WTC11 (cell line): ENCODE measurements at regions not wholly inside any gene's neighbourhood (a gene's known extent, or its start where the extent isn't known, plus 50 kb on each side); places are given as distances from the start of the nearest gene placed in this dataset.
"Not testable (repeated sequence)": the region's sequence is repeated elsewhere in the genome, so short reads cannot be mapped to it uniquely, and the experiment has no call there.

Experiments used
- ATAC-seq: fragments of 200-7000 bp; cut with Tn5 transposase; 2 replicates; pipeline ENCODE4 v1.10.0; 2021; ENCODE audit warnings: mild to moderate bottlenecking, moderate library complexity
- CTCF ChIA-PET: fragments of 300-600 bp; sonication (Branson Sonifier 250); formaldehyde crosslinking; loops from one replicate; lab custom pipeline; 2021; ENCODE audit warnings: antibody characterized with exemption; lab: Charles Lee
- POLR2A ChIA-PET: fragments of 350-600 bp; sonication (Branson Sonifier 250); formaldehyde crosslinking; loops from one replicate; lab custom pipeline; 2021; ENCODE audit warnings: antibody characterized with exemption; lab: Charles Lee
- DNase-seq: peaks from one replicate; pipeline ENCODE4 v3.0.0; 2021; ENCODE audit warnings: low spot score
- H3K27ac Mint-ChIP-seq: 2 replicates; pipeline ENCODE4 v1.8.0; 2021; ENCODE audit warnings: mixed read lengths
- H3K27me3 Mint-ChIP-seq: 2 replicates; pipeline ENCODE4 v1.8.0; 2021; ENCODE audit warnings: low read depth, mild to moderate bottlenecking, moderate library complexity, mixed read lengths
- H3K36me3 Mint-ChIP-seq: 2 replicates; pipeline ENCODE4 v1.8.0; 2021; ENCODE audit warnings: mixed read lengths
- H3K4me1 Mint-ChIP-seq: 2 replicates; pipeline ENCODE4 v1.8.0; 2022; ENCODE audit warnings: mixed read lengths
- H3K4me3 Mint-ChIP-seq: 2 replicates; pipeline ENCODE4 v1.8.0; 2021; ENCODE audit warnings: mild to moderate bottlenecking, moderate library complexity, mixed read lengths
- H3K9me3 Mint-ChIP-seq: 2 replicates; pipeline ENCODE4 v1.8.0; 2021; ENCODE audit warnings: mixed read lengths
- ATF1 ChIP-seq: sonication (generic); formaldehyde crosslinking; IDR thresholded peaks from 2 replicates; pipeline ENCODE4 v1.8.1; 2023; ENCODE audit warnings: mild to moderate bottlenecking, moderate library complexity, missing genetic modification reagents
- CREB1 ChIP-seq: sonication (generic); formaldehyde crosslinking; IDR thresholded peaks from 2 replicates; pipeline ENCODE4 v1.8.0; 2023; ENCODE audit warnings: mild to moderate bottlenecking, missing genetic modification reagents
- FOXK1 ChIP-seq: sonication (generic); formaldehyde crosslinking; IDR thresholded peaks from 2 replicates; pipeline ENCODE4 v1.8.0; 2022; ENCODE audit warnings: mild to moderate bottlenecking, moderate library complexity, missing genetic modification reagents
- HMGA2 ChIP-seq: fragments of 250-450 bp; sonication (Bioruptor Pico); IDR thresholded peaks from 2 replicates; pipeline ENCODE4 v1.4.0; 2021; ENCODE audit warnings: mild to moderate bottlenecking, moderate library complexity
- MXD4 ChIP-seq: fragments of 250-450 bp; sonication (Bioruptor Pico); IDR thresholded peaks from 2 replicates; pipeline ENCODE4 v1.8.0; 2021; ENCODE audit warnings: mild to moderate bottlenecking, moderate library complexity, borderline replicate concordance
- NR1H2 ChIP-seq: sonication (generic); formaldehyde crosslinking; IDR thresholded peaks from 2 replicates; pipeline ENCODE4 v1.9.0; 2021; ENCODE audit warnings: mild to moderate bottlenecking, moderate library complexity, missing genetic modification reagents
- NR3C1 ChIP-seq: sonication (generic); formaldehyde crosslinking; conservative IDR thresholded peaks from 2 replicates; pipeline ENCODE4 v1.8.1; 2023; ENCODE audit warnings: low read depth, mild to moderate bottlenecking, missing genetic modification reagents
- RELA ChIP-seq: sonication (generic); formaldehyde crosslinking; IDR thresholded peaks from 2 replicates; pipeline ENCODE4 v1.8.1; 2022; ENCODE audit warnings: missing genetic modification reagents, mild to moderate bottlenecking, borderline replicate concordance
- RORB ChIP-seq: fragments of 250-450 bp; sonication (Bioruptor Pico); IDR thresholded peaks from 2 replicates; pipeline ENCODE4 v1.9.0; 2021; ENCODE audit warnings: mild to moderate bottlenecking
- SMAD4 ChIP-seq: sonication (generic); formaldehyde crosslinking; IDR thresholded peaks from 2 replicates; pipeline ENCODE4 v1.8.0; 2022; ENCODE audit warnings: mild to moderate bottlenecking, missing genetic modification reagents
- ZNF317 ChIP-seq: sonication (generic); formaldehyde crosslinking; IDR thresholded peaks from 2 replicates; pipeline ENCODE4 v1.8.1; 2023; ENCODE audit warnings: low read depth, mild to moderate bottlenecking, moderate library complexity, missing genetic modification reagents, borderline replicate concordance
- ZNF423 ChIP-seq: fragments of 250-450 bp; sonication (Bioruptor Pico); IDR thresholded peaks from 2 replicates; pipeline ENCODE4 v2.1.2; 2022; ENCODE audit warnings: mild to moderate bottlenecking, moderate library complexity
- ZNF671 ChIP-seq: fragments of 250-450 bp; sonication (Bioruptor Pico); IDR thresholded peaks from 2 replicates; pipeline ENCODE4 v1.8.0; 2021; ENCODE audit warnings: mild to moderate bottlenecking
- TF ChIP-seq, protein P1 (sequence below): fragments of 250-450 bp; sonication (Bioruptor Pico); IDR thresholded peaks from 2 replicates; pipeline ENCODE4 v1.9.0; 2021; ENCODE audit warnings: mild to moderate bottlenecking
- TF ChIP-seq, protein P2 (sequence below): sonication (generic); formaldehyde crosslinking; IDR thresholded peaks from 2 replicates; pipeline ENCODE4 v1.8.1; 2022; ENCODE audit warnings: missing genetic modification reagents, borderline replicate concordance
- TF ChIP-seq, protein P3 (sequence below): fragments of 250-450 bp; sonication (Bioruptor Pico); IDR thresholded peaks from 2 replicates; pipeline ENCODE4 v1.9.0; 2021; ENCODE audit warnings: mild to moderate bottlenecking, borderline replicate concordance
- TF ChIP-seq, protein P4 (sequence below): sonication (generic); formaldehyde crosslinking; IDR thresholded peaks from 2 replicates; pipeline ENCODE4 v1.8.1; 2023; ENCODE audit warnings: mild to moderate bottlenecking, missing genetic modification reagents, moderate library complexity
- TF ChIP-seq, protein P5 (sequence below): sonication (generic); formaldehyde crosslinking; IDR thresholded peaks from 2 replicates; pipeline ENCODE4 v1.8.0; 2022; ENCODE audit warnings: mild to moderate bottlenecking, missing genetic modification reagents
- TF ChIP-seq, protein P6 (sequence below): sonication (generic); formaldehyde crosslinking; IDR thresholded peaks from 2 replicates; pipeline ENCODE4 v1.8.0; 2022; ENCODE audit warnings: mild to moderate bottlenecking, missing genetic modification reagents

DNA sequence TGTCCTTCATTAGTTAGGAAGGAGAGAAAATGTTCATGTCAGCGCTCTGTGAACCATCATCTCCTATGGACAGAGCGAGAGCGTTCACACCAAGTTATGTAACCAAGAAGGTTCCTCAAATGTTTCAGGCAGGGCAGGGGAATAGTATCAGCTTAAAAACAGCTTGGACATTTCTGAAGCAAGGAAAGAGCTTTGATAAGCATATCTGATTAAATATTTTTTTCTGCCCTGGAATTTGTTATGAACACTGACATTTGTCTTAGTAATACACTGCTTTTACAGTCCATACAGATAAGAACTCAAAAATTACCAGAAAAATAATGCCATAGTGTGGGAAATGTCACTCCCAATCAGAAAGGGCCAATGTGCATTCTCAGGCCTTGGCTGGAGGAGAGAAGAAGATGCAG lies 66.3 kb upstream of the LIFR start (continued):
- TF ChIP-seq ZNF317, result no peak
- TF ChIP-seq, protein P1, sequence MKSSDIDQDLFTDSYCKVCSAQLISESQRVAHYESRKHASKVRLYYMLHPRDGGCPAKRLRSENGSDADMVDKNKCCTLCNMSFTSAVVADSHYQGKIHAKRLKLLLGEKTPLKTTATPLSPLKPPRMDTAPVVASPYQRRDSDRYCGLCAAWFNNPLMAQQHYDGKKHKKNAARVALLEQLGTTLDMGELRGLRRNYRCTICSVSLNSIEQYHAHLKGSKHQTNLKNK (CRISPR knock-in tag), result no peak
- TF ChIP-seq FOXK1, result no peak
- TF ChIP-seq NR3C1 (CRISPR knock-in tag), result no peak

DNA sequence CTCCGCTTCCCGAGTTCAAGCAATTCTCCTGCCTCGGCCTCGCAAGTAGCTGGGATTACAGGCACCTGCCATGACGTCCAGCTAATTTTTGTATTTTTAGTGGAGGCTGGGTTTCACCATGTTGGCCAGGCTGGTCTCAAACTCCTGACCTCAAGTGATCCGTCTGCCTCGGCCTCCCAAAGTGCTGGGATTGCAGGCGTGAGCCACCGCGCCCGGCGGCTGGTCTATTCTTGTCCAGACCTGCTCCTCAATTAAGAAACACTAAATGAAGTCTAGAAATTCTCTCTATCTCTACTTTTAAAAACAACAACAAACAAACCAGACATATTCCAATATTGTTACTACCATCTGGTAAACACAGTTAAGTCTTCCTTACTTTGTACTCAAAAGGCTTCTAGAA lies 68.1 kb upstream of the LIFR start:
- H3K36me3 Mint-ChIP-seq, H3K27me3 Mint-ChIP-seq, DNase-seq, H3K27ac Mint-ChIP-seq, ATAC-seq, H3K4me1 Mint-ChIP-seq, H3K4me3 Mint-ChIP-seq, POLR2A ChIA-PET: not testable (repeated sequence)
- CTCF ChIA-PET, result interaction anchor here (1.2 kb wide), 1 partner anchor 183 kb away, joined by 3 read pairs; no protein-coding TSS in a partner anchor
- peaks cover 25% of the 10 kb centered on the region for H3K9me3 Mint-ChIP-seq

DNA sequence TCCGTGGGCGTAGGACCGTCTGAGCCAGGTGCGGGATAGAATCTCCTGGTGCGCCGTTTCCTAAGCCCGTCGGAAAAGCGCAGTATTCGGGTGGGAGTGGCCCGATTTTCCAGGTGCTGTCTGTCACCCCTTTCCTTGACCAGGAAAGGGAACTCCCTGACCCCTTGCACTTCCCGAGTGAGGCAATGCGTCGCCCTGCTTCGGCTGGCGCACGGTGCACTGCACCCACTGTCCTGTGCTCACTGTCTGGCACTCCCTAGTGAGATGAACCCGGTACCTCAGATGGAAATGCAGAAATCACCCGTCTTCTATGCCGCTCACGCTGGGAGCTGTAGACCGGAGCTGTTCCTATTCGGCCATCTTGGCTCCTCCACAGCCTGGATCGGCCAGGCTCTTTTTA lies 74.9 kb upstream of the LIFR start:
- CTCF ChIA-PET, H3K4me1 Mint-ChIP-seq, DNase-seq, ATAC-seq, H3K27ac Mint-ChIP-seq, H3K27me3 Mint-ChIP-seq, H3K4me3 Mint-ChIP-seq, POLR2A ChIA-PET: not testable (repeated sequence)
- Mint-ChIP-seq H3K36me3 (peaks cover 31% of the 10 kb centered on the region), H3K9me3 (peaks cover 39% of the 10 kb centered on the region)

DNA sequence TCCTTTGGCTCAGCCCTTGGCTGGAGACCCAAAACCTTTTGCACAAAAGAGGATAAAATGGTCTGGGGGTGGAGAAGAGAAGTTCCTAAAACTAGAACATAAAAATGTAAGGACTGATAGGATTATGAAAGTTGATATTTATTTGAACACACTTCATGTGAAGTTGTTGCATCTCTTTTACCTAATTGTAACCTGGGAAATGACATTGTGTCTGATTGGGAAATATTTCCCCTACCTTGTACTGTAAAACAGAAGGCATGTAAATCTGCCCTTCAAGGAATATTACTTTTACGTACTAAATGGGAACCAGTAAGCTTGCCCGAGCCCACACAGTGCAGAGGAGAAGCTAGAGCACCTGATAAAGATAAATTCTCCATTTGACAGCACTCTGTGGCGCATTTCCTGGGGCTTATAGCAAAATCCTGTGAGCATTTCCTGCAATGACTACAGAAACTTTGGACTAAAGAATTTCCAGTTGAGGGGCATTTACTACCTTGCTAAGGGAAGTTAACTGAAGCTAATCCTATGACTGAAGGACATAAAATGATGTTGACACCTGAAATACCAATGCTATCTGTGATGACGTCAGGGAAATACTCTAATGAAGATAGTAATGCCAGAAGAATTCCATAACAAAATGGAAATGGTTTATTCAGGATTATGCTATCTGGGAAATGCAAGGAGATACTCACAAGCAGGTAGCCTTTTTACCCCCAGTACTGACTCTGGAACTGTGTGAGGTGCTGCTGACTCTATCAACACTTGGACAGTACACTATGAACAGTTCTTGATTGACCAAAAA lies 78.3 kb upstream of the LIFR start:
- peaks cover 40% of the 10 kb centered on the region for H3K9me3 Mint-ChIP-seq
- ATAC-seq (no peak), DNase-seq (no peak)
- POLR2A ChIA-PET, result no interaction called here
- peaks cover 31% of the 10 kb centered on the region for H3K36me3 Mint-ChIP-seq
- H3K4me1 Mint-ChIP-seq, result 0 out of 2 replicates have a peak, but pooled peaks cover 3% of the 10 kb centered on the region
- H3K27me3 Mint-ChIP-seq, result no peaks in the 10 kb centered on the region; the same call in 1 of the 2 replicates
- no peak overlapping the region for H3K27ac Mint-ChIP-seq
- TF ChIP-seq, protein P2, sequence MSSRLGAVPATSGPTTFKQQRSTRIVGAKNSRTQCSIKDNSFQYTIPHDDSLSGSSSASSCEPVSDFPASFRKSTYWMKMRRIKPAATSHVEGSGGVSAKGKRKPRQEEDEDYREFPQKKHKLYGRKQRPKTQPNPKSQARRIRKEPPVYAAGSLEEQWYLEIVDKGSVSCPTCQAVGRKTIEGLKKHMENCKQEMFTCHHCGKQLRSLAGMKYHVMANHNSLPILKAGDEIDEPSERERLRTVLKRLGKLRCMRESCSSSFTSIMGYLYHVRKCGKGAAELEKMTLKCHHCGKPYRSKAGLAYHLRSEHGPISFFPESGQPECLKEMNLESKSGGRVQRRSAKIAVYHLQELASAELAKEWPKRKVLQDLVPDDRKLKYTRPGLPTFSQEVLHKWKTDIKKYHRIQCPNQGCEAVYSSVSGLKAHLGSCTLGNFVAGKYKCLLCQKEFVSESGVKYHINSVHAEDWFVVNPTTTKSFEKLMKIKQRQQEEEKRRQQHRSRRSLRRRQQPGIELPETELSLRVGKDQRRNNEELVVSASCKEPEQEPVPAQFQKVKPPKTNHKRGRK (CRISPR knock-in tag), result no peak
- TF ChIP-seq, protein P3, sequence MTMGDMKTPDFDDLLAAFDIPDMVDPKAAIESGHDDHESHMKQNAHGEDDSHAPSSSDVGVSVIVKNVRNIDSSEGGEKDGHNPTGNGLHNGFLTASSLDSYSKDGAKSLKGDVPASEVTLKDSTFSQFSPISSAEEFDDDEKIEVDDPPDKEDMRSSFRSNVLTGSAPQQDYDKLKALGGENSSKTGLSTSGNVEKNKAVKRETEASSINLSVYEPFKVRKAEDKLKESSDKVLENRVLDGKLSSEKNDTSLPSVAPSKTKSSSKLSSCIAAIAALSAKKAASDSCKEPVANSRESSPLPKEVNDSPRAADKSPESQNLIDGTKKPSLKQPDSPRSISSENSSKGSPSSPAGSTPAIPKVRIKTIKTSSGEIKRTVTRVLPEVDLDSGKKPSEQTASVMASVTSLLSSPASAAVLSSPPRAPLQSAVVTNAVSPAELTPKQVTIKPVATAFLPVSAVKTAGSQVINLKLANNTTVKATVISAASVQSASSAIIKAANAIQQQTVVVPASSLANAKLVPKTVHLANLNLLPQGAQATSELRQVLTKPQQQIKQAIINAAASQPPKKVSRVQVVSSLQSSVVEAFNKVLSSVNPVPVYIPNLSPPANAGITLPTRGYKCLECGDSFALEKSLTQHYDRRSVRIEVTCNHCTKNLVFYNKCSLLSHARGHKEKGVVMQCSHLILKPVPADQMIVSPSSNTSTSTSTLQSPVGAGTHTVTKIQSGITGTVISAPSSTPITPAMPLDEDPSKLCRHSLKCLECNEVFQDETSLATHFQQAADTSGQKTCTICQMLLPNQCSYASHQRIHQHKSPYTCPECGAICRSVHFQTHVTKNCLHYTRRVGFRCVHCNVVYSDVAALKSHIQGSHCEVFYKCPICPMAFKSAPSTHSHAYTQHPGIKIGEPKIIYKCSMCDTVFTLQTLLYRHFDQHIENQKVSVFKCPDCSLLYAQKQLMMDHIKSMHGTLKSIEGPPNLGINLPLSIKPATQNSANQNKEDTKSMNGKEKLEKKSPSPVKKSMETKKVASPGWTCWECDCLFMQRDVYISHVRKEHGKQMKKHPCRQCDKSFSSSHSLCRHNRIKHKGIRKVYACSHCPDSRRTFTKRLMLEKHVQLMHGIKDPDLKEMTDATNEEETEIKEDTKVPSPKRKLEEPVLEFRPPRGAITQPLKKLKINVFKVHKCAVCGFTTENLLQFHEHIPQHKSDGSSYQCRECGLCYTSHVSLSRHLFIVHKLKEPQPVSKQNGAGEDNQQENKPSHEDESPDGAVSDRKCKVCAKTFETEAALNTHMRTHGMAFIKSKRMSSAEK (CRISPR knock-in tag), result no peak
- TF ChIP-seq RORB (CRISPR knock-in tag) (no peak), SMAD4 (CRISPR knock-in tag) (no peak), MXD4 (CRISPR knock-in tag) (no peak), NR1H2 (CRISPR knock-in tag) (no peak), CREB1 (CRISPR knock-in tag) (no peak), ZNF423 (no peak), HMGA2 (CRISPR knock-in tag) (no peak), ZNF671 (CRISPR knock-in tag) (no peak), ATF1 (CRISPR knock-in tag) (no peak), RELA (CRISPR knock-in tag) (no peak)
- TF ChIP-seq, protein P4, sequence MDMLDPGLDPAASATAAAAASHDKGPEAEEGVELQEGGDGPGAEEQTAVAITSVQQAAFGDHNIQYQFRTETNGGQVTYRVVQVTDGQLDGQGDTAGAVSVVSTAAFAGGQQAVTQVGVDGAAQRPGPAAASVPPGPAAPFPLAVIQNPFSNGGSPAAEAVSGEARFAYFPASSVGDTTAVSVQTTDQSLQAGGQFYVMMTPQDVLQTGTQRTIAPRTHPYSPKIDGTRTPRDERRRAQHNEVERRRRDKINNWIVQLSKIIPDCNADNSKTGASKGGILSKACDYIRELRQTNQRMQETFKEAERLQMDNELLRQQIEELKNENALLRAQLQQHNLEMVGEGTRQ (CRISPR knock-in tag), result no peak
- TF ChIP-seq, protein P5, sequence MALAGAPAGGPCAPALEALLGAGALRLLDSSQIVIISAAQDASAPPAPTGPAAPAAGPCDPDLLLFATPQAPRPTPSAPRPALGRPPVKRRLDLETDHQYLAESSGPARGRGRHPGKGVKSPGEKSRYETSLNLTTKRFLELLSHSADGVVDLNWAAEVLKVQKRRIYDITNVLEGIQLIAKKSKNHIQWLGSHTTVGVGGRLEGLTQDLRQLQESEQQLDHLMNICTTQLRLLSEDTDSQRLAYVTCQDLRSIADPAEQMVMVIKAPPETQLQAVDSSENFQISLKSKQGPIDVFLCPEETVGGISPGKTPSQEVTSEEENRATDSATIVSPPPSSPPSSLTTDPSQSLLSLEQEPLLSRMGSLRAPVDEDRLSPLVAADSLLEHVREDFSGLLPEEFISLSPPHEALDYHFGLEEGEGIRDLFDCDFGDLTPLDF, result no peak
- TF ChIP-seq, protein P6, sequence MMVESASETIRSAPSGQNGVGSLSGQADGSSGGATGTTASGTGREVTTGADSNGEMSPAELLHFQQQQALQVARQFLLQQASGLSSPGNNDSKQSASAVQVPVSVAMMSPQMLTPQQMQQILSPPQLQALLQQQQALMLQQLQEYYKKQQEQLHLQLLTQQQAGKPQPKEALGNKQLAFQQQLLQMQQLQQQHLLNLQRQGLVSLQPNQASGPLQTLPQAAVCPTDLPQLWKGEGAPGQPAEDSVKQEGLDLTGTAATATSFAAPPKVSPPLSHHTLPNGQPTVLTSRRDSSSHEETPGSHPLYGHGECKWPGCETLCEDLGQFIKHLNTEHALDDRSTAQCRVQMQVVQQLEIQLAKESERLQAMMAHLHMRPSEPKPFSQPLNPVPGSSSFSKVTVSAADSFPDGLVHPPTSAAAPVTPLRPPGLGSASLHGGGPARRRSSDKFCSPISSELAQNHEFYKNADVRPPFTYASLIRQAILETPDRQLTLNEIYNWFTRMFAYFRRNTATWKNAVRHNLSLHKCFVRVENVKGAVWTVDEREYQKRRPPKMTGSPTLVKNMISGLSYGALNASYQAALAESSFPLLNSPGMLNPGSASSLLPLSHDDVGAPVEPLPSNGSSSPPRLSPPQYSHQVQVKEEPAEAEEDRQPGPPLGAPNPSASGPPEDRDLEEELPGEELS (CRISPR knock-in tag), result no peak
- CTCF ChIA-PET, result interaction anchor here (1.3 kb wide), 1 partner anchor 193 kb away, joined by 3 read pairs; no protein-coding TSS in a partner anchor
- no peak overlapping the region for H3K4me3 Mint-ChIP-seq
